ENCODE measurements at regions not wholly inside any gene's neighbourhood (a gene's known extent, or its start where the extent isn't known, plus 50 kb on each side); places are given as distances from the start of the nearest gene placed in this dataset.

DNA sequence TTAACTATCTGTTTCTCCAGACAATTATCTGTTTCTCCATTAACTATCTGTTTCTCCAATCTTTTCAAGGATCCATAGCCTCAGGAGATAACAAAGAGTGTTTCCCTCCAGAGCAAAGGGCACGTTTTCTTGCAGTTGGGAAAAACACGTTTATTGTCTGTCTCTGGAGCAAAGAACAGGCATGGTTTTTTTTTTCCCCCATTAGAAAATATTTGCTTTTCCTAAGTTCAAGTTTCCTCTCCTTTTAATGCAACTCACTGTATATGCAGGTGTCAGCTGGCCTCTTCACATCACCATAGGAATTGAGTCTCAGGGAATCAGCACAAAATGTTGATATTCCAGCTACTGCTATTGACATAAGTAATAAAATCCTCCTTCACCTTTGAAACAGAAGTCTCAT is 984.4 kb downstream of the RAB28 start:
- no peak for TF ChIP-seq TAF1 (IDR thresholded peaks at IDR 0.05; ENCODE audit: borderline replicate concordance, insufficient read depth, low read length)
- no peak for TF ChIP-seq POLR2AphosphoS5 (IDR thresholded peaks at IDR 0.05; ENCODE audit: low read depth, low read length)
- TF ChIP-seq REST (IDR thresholded peaks at IDR 0.05; ENCODE audit: insufficient read depth in 1 of 2, low read depth in 2 of 2, low read length in 2 of 2): no peak
